GM18498 (cell line): ENCODE measurements at regions not wholly inside any gene's neighbourhood (a gene's known extent, or its start where the extent isn't known, plus 50 kb on each side); places are given as distances from the start of the nearest gene placed in this dataset.

Experiments
- ATAC-seq: cut with Tn5 transposase; IDR thresholded peaks from one replicate; pipeline ENCODE4 v1.9.1; 2021; ENCODE audit warnings: mild to moderate bottlenecking, moderate library complexity; ENCODE audit not compliant: unreplicated experiment

- no peak for ATAC-seq
Measured at GRCh38 chr6:113511100-113511499, 346.0 kb upstream of the MARCKS start.

GRCh38 chr6:113512576-113512975 lies 344.6 kb upstream of the MARCKS start:
- ATAC-seq: no peak

- no peak for ATAC-seq
Measured at GRCh38 chr6:113513086-113513485, 344.1 kb upstream of the MARCKS start.

GRCh38 chr6:113522376-113522775 lies 334.8 kb upstream of the MARCKS start:
- no peak for ATAC-seq

GRCh38 chr6:113524826-113525225 lies 332.3 kb upstream of the MARCKS start:
- no peak for ATAC-seq

GRCh38 chr6:113526553-113526952 lies 330.6 kb upstream of the MARCKS start:
- ATAC-seq: no peak

- ATAC-seq: no peak
Measured at GRCh38 chr6:113526995-113527394, 330.1 kb upstream of the MARCKS start.

GRCh38 chr6:113528111-113528510 lies 329.0 kb upstream of the MARCKS start:
- no peak for ATAC-seq

- ATAC-seq: no peak
Measured at GRCh38 chr6:113529196-113529595, 327.9 kb upstream of the MARCKS start.

- ATAC-seq: no peak
Measured at GRCh38 chr6:113529879-113530278, 327.3 kb upstream of the MARCKS start.

- ATAC-seq: no peak
Measured at GRCh38 chr6:113530769-113531168, 326.4 kb upstream of the MARCKS start.

GRCh38 chr6:113539202-113539601 lies 317.9 kb upstream of the MARCKS start:
- ATAC-seq: no peak

GRCh38 chr6:113539623-113540022 lies 317.5 kb upstream of the MARCKS start:
- no peak for ATAC-seq

- ATAC-seq: no peak
Measured at GRCh38 chr6:113540466-113540865, 316.7 kb upstream of the MARCKS start.

- ATAC-seq: no peak
Measured at GRCh38 chr6:113551168-113551567, 306.0 kb upstream of the MARCKS start.

GRCh38 chr6:113556775-113557174 lies 300.4 kb upstream of the MARCKS start:
- no peak for ATAC-seq

- no peak for ATAC-seq
Measured at GRCh38 chr6:113558431-113558830, 298.7 kb upstream of the MARCKS start.

GRCh38 chr6:113558966-113559365 lies 298.2 kb upstream of the MARCKS start:
- no peak for ATAC-seq

GRCh38 chr6:113560376-113560775 lies 296.8 kb upstream of the MARCKS start:
- no peak for ATAC-seq

GRCh38 chr6:113560908-113561307 lies 296.2 kb upstream of the MARCKS start:
- no peak for ATAC-seq

- no peak for ATAC-seq
Measured at GRCh38 chr6:113562248-113562647, 294.9 kb upstream of the MARCKS start.

- peak; percentile 84 for ATAC-seq
Measured at GRCh38 chr6:113564371-113565171, 292.6 kb upstream of the MARCKS start.

GRCh38 chr6:113565306-113565705 lies 291.8 kb upstream of the MARCKS start:
- no peak for ATAC-seq
